HG02798 (cell line): ENCODE measurements at regions not wholly inside any gene's neighbourhood (a gene's known extent, or its start where the extent isn't known, plus 50 kb on each side); places are given as distances from the start of the nearest gene placed in this dataset.

Experiments used
- ATAC-seq: cut with Tn5 transposase; IDR thresholded peaks from one replicate; pipeline ENCODE4 v1.9.1; 2021; ENCODE audit warnings: mild to moderate bottlenecking; ENCODE audit not compliant: unreplicated experiment, poor library complexity

GRCh38 chr5:25881318-25882036 is 1156.9 kb downstream of the CDH9 start:
- no peak for ATAC-seq

- ATAC-seq = no peak
Measured at GRCh38 chr5:25863811-25864210, 1174.6 kb downstream of the CDH9 start.

GRCh38 chr5:25862276-25862675 is 1176.1 kb downstream of the CDH9 start:
- no peak for ATAC-seq

- no peak for ATAC-seq
Measured at GRCh38 chr5:25858019-25858418, 1180.4 kb downstream of the CDH9 start.

GRCh38 chr5:25851301-25851700 is 1187.1 kb downstream of the CDH9 start:
- ATAC-seq = no peak

GRCh38 chr5:25850581-25850980 is 1187.8 kb downstream of the CDH9 start:
- no peak for ATAC-seq

GRCh38 chr5:25849270-25849669 is 1189.1 kb downstream of the CDH9 start:
- no peak for ATAC-seq

GRCh38 chr5:25823330-25823873 is 1178.6 kb upstream of the CDH10 start:
- no peak for ATAC-seq
